ENCODE measurements at regions not wholly inside any gene's neighbourhood (a gene's known extent, or its start where the extent isn't known, plus 50 kb on each side); places are given as distances from the start of the nearest gene placed in this dataset.

DNA sequence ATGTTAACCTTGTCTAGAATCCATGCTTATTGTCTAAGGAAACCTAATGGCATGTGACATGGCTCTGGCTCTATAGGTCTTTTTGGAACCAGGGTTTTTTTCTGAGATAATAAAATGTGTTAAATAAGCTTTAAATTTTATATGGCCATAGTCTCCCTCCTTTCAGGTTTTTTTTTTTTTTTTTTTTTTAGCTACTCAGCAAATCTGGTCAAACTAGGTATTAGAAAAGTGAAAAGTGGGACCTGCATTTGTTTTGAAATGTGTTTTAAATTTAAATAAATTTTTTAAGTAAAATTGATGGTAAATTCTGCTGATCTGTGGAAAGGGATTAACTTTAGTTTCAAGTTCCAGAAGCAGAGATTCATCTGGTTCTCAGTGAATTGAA is 52.1 kb upstream of the NANOGP8 start:
- TF ChIP-seq EZH2 (IDR thresholded peaks at IDR 0.05) (no peak), POLR2AphosphoS5 (IDR thresholded peaks at IDR 0.05; ENCODE audit: borderline replicate concordance, low read depth, low read length) (no peak)

Measured in SK-N-MC (cell line).